Neutrophil (primary cell): ENCODE measurements at regions not wholly inside any gene's neighbourhood (a gene's known extent, or its start where the extent isn't known, plus 50 kb on each side); places are given as distances from the start of the nearest gene placed in this dataset.

Source experiments
- H3K27ac ChIP-seq: fragments of 200-600 bp; sonication (generic); 2 replicates; pipeline ENCODE4 v1.5.1; 2016; ENCODE audit warnings: mild to moderate bottlenecking, moderate library complexity
- H3K27me3 ChIP-seq: fragments of 200-600 bp; sonication (generic); 2 replicates; pipeline ENCODE4 v1.6.0; 2016; ENCODE audit warnings: mild to moderate bottlenecking
- H3K36me3 ChIP-seq: fragments of 200-600 bp; sonication (generic); 2 replicates; pipeline ENCODE4 v1.5.1; 2017
- H3K4me1 ChIP-seq, 2 experiments: fragments of 200-600 bp in 1 of 2; sonication (generic) in 1 of 2; 1 replicate in 1 of 2; 2 replicates in 1 of 2; pipeline versions ENCODE4 v1.5.1 to v1.6.1; 2013 to 2016; ENCODE audit warnings: low read depth in 1 of 2, low read length in 1 of 2, mild to moderate bottlenecking in 1 of 2, moderate library complexity in 1 of 2; ENCODE audit not compliant: control insufficient read depth in 1 of 2, insufficient read depth in 1 of 2
- H3K4me3 ChIP-seq, 2 experiments: fragments of 200-600 bp in 1 of 2; sonication (generic) in 1 of 2; 1 replicate in 1 of 2; 2 replicates in 1 of 2; pipeline ENCODE4 v1.5.1; 2013 to 2016; ENCODE audit warnings: low read depth in 1 of 2, low read length in 1 of 2, mild to moderate bottlenecking in 1 of 2, moderate library complexity in 1 of 2
- H3K9me3 ChIP-seq: fragments of 200-600 bp; sonication (generic); 2 replicates; pipeline ENCODE4 v1.5.1; 2016
- CTCF ChIP-seq: fragments of 200-600 bp; sonication (generic); IDR thresholded peaks from 2 replicates; pipeline ENCODE4 v1.5.1; 2016; ENCODE audit warnings: antibody characterized with exemption

GRCh38 chr3:20842594-20843436 is 656.8 kb upstream of the SGO1 start:
- no peaks in the 10 kb centered on the region for H3K27me3 ChIP-seq
- no peaks in the 10 kb centered on the region for H3K4me1 ChIP-seq
- H3K4me3 ChIP-seq = no peak overlapping the region
- H3K27ac ChIP-seq = no peak overlapping the region
- no peaks in the 10 kb centered on the region for H3K9me3 ChIP-seq
- no peak for TF ChIP-seq CTCF
- H3K36me3 ChIP-seq = no peaks in the 10 kb centered on the region

- Histone ChIP-seq H3K27me3 (no peaks in the 10 kb centered on the region), H3K27ac (no peak overlapping the region), H3K4me1 (no peaks in the 10 kb centered on the region), H3K9me3 (no peaks in the 10 kb centered on the region), H3K36me3 (no peaks in the 10 kb centered on the region), H3K4me3 (no peak overlapping the region)
- TF ChIP-seq CTCF = no peak
Measured at GRCh38 chr3:20842002-20842401, 656.0 kb upstream of the SGO1 start.

GRCh38 chr3:20837676-20838302 is 651.8 kb upstream of the SGO1 start:
- no peaks in the 10 kb centered on the region for H3K9me3 ChIP-seq
- TF ChIP-seq CTCF = no peak
- H3K36me3 ChIP-seq = no peaks in the 10 kb centered on the region
- no peaks in the 10 kb centered on the region for H3K27me3 ChIP-seq
- H3K27ac ChIP-seq = no peak overlapping the region
- no peaks in the 10 kb centered on the region for H3K4me1 ChIP-seq
- no peak overlapping the region for H3K4me3 ChIP-seq

- Histone ChIP-seq H3K27me3 (no peaks in the 10 kb centered on the region), H3K27ac (no peak overlapping the region), H3K36me3 (no peaks in the 10 kb centered on the region), H3K4me3 (no peak overlapping the region), H3K4me1 (no peaks in the 10 kb centered on the region), H3K9me3 (no peaks in the 10 kb centered on the region)
- TF ChIP-seq CTCF = no peak
Measured at GRCh38 chr3:20836801-20837200, 650.8 kb upstream of the SGO1 start.

- H3K27me3 ChIP-seq = no peaks in the 10 kb centered on the region
- no peak overlapping the region for H3K4me3 ChIP-seq
- no peaks in the 10 kb centered on the region for H3K36me3 ChIP-seq
- TF ChIP-seq CTCF = no peak
- no peaks in the 10 kb centered on the region for H3K9me3 ChIP-seq
- H3K4me1 ChIP-seq = no peaks in the 10 kb centered on the region
- H3K27ac ChIP-seq = no peak overlapping the region
Measured at GRCh38 chr3:20832963-20833362, 647.0 kb upstream of the SGO1 start.
